Stimulated activated CD8-positive, alpha-beta memory T cell treated with anti-CD3 and anti-CD28 coated beads, Interleukin-4, amount 100 ng/mL, for 48 hours (primary cell): ENCODE measurements at regions not wholly inside any gene's neighbourhood (a gene's known extent, or its start where the extent isn't known, plus 50 kb on each side); places are given as distances from the start of the nearest gene placed in this dataset.
A peak's percentile ranks its signal among the peaks of the same experiment; 100 is the strongest.

ENCODE experiments used
- DNase-seq: peaks from one replicate; pipeline ENCODE4 v3.0.0-alpha.2; 2020

DNA sequence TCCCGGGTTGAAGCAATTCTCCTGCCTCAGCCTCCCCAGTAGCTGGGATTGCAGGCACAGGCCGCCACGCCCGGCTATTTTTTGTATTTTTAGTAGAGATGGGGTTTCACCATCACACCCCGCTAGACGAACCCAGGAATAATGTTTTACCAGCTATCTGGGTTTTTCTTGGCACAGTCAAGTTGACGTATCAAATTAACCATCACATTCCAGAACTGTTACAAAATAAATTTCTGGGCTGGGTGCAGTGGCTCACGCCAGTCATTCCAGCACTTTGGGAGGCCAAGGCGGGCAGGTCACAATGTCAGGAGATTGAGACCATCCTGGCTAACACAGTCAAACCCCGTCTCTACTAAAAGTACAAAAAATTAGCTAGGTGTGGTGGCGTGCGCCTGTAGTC lies 501.2 kb downstream of the SHISA9 start:
- DNase-seq: no peak

DNA sequence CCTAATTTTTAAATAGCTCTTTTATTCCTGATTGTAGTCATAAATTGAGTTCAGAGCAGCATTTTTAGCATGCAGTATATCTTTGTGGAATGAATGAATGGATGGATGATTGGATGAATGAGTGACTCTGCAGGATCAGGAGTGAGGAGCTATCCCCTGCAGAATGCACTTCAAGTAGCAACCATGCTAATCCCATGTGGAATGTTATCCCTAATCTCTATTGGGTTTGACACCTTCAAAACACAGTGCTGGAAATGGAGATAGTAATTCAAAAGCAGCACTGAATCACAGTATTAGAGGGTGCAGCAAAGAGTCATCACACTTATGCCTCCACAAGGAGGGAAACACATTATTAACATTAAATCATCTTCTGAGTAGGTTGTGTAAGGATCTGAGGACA lies 501.9 kb downstream of the SHISA9 start:
- no peak for DNase-seq

GRCh38 chr16:13414154-13414553 lies 505.8 kb upstream of the ERCC4 start:
- no peak for DNase-seq

DNA sequence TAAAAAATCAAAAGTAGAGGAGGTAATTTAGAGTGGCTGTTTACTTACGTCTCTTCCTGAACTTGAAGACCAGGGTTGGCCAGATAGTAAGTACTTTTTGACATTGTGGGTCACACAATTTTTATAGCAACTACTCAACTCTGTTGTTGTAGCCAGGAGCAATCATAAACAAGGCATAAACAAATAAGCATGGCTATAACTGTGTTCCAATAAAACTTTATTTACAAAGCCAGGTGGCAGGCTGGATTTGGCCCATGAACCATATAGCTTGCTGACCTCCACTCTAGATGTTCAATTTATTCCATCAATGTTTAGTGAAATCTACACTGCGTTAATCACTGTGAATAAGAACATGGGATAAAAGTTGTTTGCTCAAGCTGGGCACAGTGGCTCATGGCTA lies 500.4 kb upstream of the ERCC4 start:
- DNase-seq: no peak

- DNase-seq: no peak
Observed at GRCh38 chr16:13421726-13422125, 498.2 kb upstream of the ERCC4 start.

- DNase-seq: no peak
Observed at GRCh38 chr16:13425836-13426235, 494.1 kb upstream of the ERCC4 start.

DNA sequence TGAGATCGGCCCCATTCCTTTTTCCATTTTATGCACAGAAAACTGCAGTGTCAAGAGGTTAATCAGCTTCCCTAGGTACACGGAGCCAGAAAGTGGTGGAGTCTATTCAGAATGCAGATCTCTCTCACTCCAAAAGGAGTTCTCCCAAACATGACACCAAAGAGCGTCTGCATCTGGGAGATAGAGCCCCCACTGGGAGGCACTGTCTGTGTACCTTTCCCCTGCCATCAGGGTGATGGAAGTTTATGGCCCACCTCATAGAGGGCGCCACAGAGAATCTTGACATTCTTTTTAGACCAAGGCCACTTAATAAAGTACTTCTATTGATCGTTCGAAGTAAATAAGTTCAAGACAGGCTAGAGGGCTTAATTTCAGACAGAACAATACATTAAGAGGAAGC lies 493.7 kb upstream of the ERCC4 start:
- no peak for DNase-seq

- DNase-seq: no peak
Observed at GRCh38 chr16:13426736-13427135, 493.2 kb upstream of the ERCC4 start.

DNA sequence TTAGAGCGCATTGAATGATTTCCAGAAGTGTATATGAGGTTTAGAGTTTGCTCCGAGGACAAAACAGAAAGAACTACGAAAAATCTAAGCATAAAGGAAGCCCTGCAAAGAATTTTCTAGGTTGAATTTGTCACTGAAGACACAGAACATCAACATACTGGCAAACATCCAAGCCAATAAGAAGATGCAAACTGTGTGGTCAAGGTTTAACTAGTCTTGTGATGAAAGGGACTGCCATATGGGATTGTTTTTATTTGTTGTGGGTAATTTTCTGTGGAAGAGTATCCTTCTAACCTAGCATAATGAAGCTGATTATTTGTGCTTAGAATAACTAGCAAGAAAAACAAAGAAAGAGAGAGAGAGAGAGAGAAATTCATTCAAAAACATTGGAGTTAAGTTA lies 492.0 kb upstream of the ERCC4 start:
- DNase-seq: no peak

GRCh38 chr16:13429416-13429815 lies 490.5 kb upstream of the ERCC4 start:
- no peak for DNase-seq

- DNase-seq: no peak
Observed at GRCh38 chr16:13435415-13435814, 484.5 kb upstream of the ERCC4 start.

DNA sequence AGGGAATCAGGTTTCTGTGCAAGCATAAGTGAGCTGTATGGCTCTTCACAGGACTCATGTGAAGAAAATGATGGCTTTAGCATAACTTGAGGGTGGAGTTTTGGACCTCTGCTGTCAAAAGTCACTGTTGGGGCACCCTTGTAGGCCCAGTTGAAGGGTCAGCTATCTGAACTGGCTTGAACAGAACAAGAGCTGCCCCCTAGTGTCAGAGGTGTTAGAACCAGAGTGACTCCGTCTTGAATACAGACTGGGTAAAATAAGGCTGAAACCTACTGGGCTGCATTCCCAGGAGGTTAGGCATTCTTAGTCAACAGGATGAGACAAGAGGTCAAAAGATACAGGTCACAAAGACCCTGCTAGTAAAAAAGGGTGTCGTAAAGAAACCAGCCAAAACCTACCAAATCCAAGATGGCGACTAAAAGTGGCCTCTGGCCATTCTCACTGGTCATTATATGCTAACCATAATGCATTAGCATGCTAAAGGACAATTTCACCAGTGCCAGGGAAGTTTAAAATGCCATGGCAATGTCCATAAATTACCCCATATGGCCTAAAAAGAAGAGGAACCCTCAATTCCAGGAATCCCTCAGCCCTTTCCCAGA lies 484.0 kb upstream of the ERCC4 start:
- no peak for DNase-seq

GRCh38 chr16:13436641-13437412 lies 483.1 kb upstream of the ERCC4 start:
- DNase-seq: no peak

DNA sequence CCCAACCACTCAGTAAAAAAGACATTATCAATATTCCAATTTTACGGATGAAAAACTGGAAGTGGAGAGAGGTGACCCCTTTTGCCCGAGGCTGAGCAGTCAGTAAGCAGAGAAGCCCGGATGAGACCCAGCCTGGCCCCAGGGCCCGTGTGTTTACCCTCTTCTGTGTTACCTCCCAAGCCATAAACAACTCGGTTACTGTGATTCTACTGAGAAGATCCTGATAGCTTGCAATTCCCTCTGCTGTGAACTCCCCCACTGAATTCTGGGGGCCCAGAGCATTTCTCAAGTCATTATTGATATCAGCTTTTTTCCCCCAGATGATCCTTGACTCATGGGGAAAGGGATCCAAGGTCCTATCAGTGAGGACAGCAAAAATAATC lies 482.6 kb upstream of the ERCC4 start:
- no peak for DNase-seq

DNA sequence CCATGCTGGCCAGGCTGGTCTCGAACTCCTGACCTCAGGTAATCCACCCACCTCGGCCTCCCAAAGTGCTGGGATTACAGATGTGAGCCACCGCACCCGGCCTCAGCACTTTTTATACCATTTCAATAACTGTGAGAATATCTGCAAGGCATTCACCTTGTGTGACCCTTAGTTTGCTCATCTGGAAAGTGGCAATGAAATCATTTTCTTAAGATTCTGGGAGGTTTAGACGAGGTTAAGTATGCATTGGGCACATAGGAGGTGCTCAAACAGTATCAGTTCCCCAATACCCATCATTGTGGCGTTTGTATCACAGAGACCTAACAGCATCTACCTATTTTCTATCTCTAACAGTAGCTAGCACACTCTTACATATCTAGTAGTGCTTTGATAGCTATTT lies 481.9 kb upstream of the ERCC4 start:
- DNase-seq: no peak

GRCh38 chr16:13439766-13440165 lies 480.2 kb upstream of the ERCC4 start:
- DNase-seq: no peak

DNA sequence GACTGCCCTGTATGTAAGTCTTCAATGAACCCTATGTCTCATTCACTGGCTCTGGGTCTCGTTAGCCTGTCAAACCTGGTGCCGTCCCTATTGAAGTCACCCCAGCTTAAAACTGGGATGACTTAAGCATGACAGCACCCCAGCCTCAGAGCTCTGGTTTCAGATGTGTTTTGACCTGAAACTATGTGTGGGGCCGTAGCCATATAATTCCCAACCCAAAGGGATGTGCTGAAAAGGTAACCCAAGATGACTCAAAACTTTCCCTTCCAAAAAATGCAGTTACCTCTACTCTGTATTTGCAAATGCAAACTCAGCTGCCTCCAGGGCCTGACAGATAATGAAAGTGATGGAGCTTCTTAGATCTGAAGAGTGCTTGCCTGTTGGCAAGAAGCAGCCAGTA lies 478.3 kb upstream of the ERCC4 start:
- DNase-seq: no peak

DNA sequence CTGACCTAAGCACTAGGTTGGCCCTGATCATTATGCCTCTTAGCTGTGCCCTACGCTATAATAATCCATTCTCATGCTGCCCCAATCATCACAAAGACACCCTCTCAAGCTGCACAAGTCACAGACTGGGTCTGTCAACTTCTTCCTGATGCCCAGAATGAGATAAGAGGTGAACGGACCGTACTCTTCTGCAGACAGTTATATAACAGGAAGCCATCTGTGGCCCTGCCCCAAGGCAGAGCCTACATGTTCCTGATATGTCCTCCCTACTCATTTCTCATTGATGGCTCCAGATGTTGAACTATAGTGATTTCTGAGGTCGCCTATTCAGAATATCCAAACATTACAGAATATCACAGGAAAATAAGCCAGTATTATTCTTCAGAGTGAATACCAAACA lies 471.6 kb upstream of the ERCC4 start:
- no peak for DNase-seq

- DNase-seq: no peak
Observed at GRCh38 chr16:13453325-13453724, 466.6 kb upstream of the ERCC4 start.

DNA sequence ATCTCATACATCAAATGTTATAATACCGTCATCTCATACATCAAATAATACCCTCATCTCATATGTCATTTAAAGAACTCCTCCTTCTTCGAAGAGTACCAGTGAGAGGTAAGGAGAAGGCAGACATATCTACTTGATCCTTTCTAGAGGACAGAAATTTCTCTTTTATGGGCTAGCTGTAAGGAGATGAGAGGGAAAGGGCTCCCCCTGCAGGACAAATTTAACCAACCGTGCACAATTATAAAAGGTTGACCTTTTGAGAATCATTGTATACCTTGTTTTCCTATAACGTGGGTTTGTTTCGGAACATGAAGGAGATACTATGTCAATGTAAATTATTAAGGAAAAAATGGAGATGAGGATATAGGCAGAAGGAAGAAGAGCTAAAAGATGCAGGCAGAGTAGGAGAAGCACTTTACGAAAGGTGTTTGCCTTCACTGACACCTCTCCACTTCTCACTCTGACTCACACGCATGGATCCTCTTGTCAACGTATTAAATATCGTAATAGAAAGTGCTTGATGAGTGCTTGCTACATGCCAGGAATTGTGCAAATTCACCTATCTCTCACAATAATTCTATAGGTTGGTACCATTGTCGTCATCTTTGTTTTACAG lies 465.9 kb upstream of the ERCC4 start:
- DNase-seq: peak; percentile 59

GRCh38 chr16:13463619-13464018 lies 456.3 kb upstream of the ERCC4 start:
- DNase-seq: no peak

DNA sequence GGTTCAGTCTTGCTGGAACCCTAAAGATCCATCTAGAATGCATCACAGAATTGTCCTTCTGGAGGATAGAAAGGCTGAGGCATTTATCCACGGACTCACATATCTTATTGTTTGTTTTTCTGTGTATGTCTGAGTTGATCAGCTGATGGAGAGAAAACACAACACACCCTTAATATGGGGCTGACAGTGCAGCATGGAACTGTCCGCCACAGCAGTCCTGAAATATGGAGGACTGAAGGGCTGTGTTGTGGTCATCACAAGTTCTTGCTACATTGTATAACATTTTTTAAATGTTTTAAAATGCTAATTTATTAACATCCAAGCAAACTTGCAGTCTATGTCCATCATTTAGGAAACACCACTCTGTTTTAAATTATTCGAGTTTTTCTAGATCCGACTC lies 448.9 kb upstream of the ERCC4 start:
- DNase-seq: no peak

GRCh38 chr16:13478991-13479390 lies 441.0 kb upstream of the ERCC4 start:
- no peak for DNase-seq

GRCh38 chr16:13479549-13479948 lies 440.4 kb upstream of the ERCC4 start:
- no peak for DNase-seq

- no peak for DNase-seq
Observed at GRCh38 chr16:13480801-13481200, 439.2 kb upstream of the ERCC4 start.
